ENCODE measurements at regions not wholly inside any gene's neighbourhood (a gene's known extent, or its start where the extent isn't known, plus 50 kb on each side); places are given as distances from the start of the nearest gene placed in this dataset.

- no peak overlapping the region for H3K4me3 ChIP-seq (ENCODE audit: low read depth, low read length)
- H3K27ac ChIP-seq (ENCODE audit: low read depth, low read length): no peak overlapping the region
- CTCF ChIA-PET: no interaction called here
- POLR2A ChIA-PET: no interaction called here
- no peak for TF ChIP-seq CTCF (IDR thresholded peaks at IDR 0.05; ENCODE audit: low read depth, low read length)
- no peak for DNase-seq (ENCODE audit: low read depth, low spot score)
- H3K9me3 ChIP-seq (ENCODE audit: control insufficient read depth, insufficient read depth, low read length): no peaks in the 10 kb centered on the region; the same call in 1 of the 2 replicates
- peaks cover 11% of the 10 kb centered on the region for H3K27me3 ChIP-seq (ENCODE audit: control insufficient read depth, insufficient read depth, low read length)
These were observed 100.2 kb upstream of the MSX1 start for GRCh38 chr4:4759232-4759631.

- H3K27ac ChIP-seq (ENCODE audit: low read depth, low read length): no peak overlapping the region
- DNase-seq (ENCODE audit: low read depth, low spot score): no peak
- POLR2A ChIA-PET: no interaction called here
- H3K9me3 ChIP-seq (ENCODE audit: control insufficient read depth, insufficient read depth, low read length): no peaks in the 10 kb centered on the region; the same call in 1 of the 2 replicates
- H3K27me3 ChIP-seq (ENCODE audit: control insufficient read depth, insufficient read depth, low read length): peaks cover 15% of the 10 kb centered on the region
- H3K4me3 ChIP-seq (ENCODE audit: low read depth, low read length): no peak overlapping the region
- no peak for TF ChIP-seq CTCF (IDR thresholded peaks at IDR 0.05; ENCODE audit: low read depth, low read length)
- CTCF ChIA-PET: no interaction called here
These were observed 100.8 kb upstream of the MSX1 start for GRCh38 chr4:4758681-4759080.

- POLR2A ChIA-PET: no interaction called here
- H3K4me3 ChIP-seq (ENCODE audit: low read depth, low read length): no peak overlapping the region
These were observed 104.2 kb upstream of the MSX1 start for GRCh38 chr4:4755306-4755705.

GRCh38 chr4:4754641-4755040 lies 104.8 kb upstream of the MSX1 start:
- POLR2A ChIA-PET: no interaction called here
- H3K27me3 ChIP-seq (ENCODE audit: control insufficient read depth, insufficient read depth, low read length): peaks cover 22% of the 10 kb centered on the region
- H3K4me3 ChIP-seq (ENCODE audit: low read depth, low read length): no peak overlapping the region
- H3K9me3 ChIP-seq (ENCODE audit: control insufficient read depth, insufficient read depth, low read length): no peaks in the 10 kb centered on the region; the same call in 1 of the 2 replicates
- CTCF ChIA-PET: no interaction called here
- H3K27ac ChIP-seq (ENCODE audit: low read depth, low read length): no peak overlapping the region
- TF ChIP-seq CTCF (IDR thresholded peaks at IDR 0.05; ENCODE audit: low read depth, low read length): no peak
- DNase-seq (ENCODE audit: low read depth, low spot score): no peak

More at GRCh38 chr4:4755306-4755705, 104.2 kb upstream of the MSX1 start:
- Histone ChIP-seq H3K27ac (ENCODE audit: low read depth, low read length) (no peak overlapping the region), H3K27me3 (ENCODE audit: control insufficient read depth, insufficient read depth, low read length) (peaks cover 22% of the 10 kb centered on the region), H3K9me3 (ENCODE audit: control insufficient read depth, insufficient read depth, low read length) (no peaks in the 10 kb centered on the region; the same call in 1 of the 2 replicates)
- DNase-seq (ENCODE audit: low read depth, low spot score): no peak
- CTCF ChIA-PET: no interaction called here
- TF ChIP-seq CTCF (IDR thresholded peaks at IDR 0.05; ENCODE audit: low read depth, low read length): no peak

- POLR2A ChIA-PET: no interaction called here
- DNase-seq (ENCODE audit: low read depth, low spot score): no peak
- no peak overlapping the region for H3K4me3 ChIP-seq (ENCODE audit: low read depth, low read length)
- no peak for TF ChIP-seq CTCF (IDR thresholded peaks at IDR 0.05; ENCODE audit: low read depth, low read length)
- H3K9me3 ChIP-seq (ENCODE audit: control insufficient read depth, insufficient read depth, low read length): no peaks in the 10 kb centered on the region; the same call in 1 of the 2 replicates
- H3K27me3 ChIP-seq (ENCODE audit: control insufficient read depth, insufficient read depth, low read length): peaks cover 22% of the 10 kb centered on the region
- CTCF ChIA-PET: no interaction called here
- H3K27ac ChIP-seq (ENCODE audit: low read depth, low read length): no peak overlapping the region
These were observed 105.8 kb upstream of the MSX1 start for GRCh38 chr4:4753643-4754042.

All from AG04450 (cell line).